GM12873 (cell line): ENCODE measurements at regions not wholly inside any gene's neighbourhood (a gene's known extent, or its start where the extent isn't known, plus 50 kb on each side); places are given as distances from the start of the nearest gene placed in this dataset.

ENCODE experiments used
- TF ChIP-seq, protein P1 (sequence below): IDR thresholded peaks from 2 replicates; pipeline ENCODE4 v1.5.1; 2012; ENCODE audit warnings: low read depth, mild to moderate bottlenecking, moderate library complexity, low read length, control low read depth; ENCODE audit not compliant: insufficient read depth; ENCODE audit errors: missing control alignments

DNA sequence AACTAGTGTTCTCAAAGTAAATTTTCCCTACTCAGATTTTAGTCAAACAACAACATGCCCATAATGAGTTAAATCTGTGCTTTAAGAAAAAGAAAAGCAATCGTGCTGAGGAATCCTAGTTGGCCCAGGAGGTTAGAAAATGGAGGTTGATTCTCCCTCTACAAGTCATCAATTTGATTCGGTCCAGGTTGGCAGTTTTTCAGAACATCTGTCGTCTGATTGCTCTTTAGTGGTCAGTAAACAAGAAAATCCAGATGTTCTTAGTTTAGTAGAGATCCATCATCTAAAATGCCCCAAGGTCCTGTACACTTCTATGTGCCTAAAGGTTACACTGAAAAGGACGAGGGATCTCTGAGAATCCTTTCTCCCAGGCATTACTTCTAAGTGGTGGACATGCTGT is 659.2 kb downstream of the MTRR start:
- TF ChIP-seq, protein P1, sequence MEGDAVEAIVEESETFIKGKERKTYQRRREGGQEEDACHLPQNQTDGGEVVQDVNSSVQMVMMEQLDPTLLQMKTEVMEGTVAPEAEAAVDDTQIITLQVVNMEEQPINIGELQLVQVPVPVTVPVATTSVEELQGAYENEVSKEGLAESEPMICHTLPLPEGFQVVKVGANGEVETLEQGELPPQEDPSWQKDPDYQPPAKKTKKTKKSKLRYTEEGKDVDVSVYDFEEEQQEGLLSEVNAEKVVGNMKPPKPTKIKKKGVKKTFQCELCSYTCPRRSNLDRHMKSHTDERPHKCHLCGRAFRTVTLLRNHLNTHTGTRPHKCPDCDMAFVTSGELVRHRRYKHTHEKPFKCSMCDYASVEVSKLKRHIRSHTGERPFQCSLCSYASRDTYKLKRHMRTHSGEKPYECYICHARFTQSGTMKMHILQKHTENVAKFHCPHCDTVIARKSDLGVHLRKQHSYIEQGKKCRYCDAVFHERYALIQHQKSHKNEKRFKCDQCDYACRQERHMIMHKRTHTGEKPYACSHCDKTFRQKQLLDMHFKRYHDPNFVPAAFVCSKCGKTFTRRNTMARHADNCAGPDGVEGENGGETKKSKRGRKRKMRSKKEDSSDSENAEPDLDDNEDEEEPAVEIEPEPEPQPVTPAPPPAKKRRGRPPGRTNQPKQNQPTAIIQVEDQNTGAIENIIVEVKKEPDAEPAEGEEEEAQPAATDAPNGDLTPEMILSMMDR = no peak

DNA sequence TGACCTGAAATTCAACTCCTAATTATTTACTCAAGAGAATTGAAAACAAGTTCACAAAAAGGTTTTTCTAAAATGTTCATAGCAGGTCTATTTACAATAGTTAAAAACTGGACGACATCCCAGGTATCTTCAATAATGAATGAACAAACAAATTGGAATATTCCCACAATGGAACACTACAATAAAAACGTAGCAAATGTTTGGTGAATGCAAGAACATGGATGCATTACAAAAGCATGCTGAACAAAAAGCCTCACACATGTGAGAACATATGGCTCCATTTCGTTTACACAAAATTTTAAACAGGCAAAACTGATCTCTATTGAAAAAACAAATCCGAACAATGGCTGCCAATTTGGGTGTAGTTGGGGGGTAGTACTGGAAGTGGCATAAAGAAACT is 669.9 kb downstream of the MTRR start:
- TF ChIP-seq, protein P1 = no peak

DNA sequence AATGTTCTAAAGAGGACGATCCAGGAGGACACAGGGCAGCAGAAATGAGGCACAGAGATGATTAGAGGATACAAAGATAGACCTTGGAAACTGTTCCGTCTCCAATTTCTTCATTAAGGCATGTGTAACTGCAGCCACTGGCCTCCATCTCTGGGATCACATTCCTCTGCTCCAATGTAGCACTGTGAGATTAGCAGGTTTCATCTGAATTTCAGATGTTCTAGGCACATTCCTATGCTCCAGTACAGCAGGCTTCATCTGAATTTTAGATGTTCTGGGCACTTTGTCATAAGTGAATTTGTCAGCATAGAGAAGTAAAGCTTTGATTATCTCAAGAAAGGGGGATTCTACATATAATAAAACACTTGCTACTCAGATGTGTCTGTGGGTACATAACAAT is 671.4 kb downstream of the MTRR start:
- TF ChIP-seq, protein P1 = no peak

DNA sequence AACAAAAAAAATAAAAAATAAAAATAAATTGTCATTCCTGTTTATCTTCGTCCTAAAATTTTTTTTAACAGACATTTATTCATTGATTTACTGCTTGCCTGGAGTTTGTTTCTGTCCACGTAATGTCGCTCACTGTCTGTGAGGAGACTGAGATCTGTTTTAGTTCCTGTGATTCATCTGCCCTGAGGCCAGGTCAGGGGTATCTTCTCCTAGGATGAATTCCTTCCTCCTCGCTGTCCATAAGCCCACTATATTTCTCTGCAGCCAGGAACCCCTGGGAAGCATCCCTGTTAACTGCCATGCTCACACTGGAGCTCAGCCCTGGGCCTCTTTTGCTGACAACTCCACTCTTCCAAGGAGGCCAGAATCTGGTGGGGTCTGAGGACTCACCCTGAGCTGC is 682.0 kb downstream of the MTRR start:
- TF ChIP-seq, protein P1 = no peak

DNA sequence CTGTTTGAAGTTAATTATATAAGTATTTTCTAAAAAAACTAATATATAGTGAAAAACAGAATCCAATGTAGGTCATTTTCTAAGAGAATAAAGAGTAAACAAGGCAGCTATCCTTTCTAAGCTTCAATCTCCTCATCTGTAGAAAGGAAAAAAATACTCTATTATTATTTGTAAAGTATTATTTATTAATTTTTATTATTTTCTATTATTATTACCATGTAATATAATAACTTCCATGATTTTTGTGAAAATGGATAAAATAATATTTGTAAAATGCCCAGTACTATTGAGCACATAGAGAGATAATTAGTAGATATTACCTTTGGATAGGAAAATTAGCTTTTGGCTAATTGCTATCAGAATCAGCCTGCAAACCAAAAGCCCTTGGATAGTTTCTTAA is 684.4 kb downstream of the MTRR start:
- TF ChIP-seq, protein P1 = no peak

DNA sequence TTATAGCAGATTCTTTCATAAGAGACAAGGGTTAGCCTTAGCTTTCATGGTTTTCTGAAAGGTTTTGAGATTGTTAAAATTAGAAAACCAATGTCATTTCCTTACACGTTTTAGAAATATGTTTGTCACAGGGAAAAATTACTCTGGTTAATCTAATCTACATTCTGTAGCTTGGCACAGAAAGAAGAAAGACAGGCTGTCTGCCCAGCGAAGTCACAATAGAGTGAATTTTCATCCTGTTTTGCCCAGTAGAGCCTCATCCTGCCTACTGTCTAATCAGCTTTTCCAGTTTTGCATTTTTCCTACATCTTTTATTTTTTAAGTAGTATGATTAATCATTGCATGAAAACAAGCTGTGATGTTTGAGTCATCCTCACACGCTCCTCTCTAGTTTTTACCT is 688.8 kb downstream of the MTRR start:
- TF ChIP-seq, protein P1 = no peak

DNA sequence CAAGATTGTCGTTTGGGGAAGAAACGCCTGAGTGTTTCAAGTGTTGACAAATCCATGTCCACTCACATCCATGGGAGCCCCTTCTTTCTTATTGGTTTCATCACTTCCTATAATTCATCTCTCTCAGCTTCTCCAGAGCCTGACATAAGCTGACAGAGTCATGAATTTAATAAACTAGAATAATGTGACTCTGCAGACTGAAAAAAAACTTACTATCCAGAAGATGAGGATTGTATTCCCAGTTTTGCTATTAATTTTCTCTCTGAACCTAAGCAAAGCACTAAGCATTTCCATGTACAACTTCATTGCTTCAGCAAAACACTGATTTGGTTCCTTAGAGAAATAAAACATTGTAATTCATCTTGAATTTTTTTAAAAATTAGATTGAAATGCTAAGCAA is 691.8 kb downstream of the MTRR start:
- TF ChIP-seq, protein P1 = no peak
